T-helper 2 cell (primary cell): ENCODE measurements at regions not wholly inside any gene's neighbourhood (a gene's known extent, or its start where the extent isn't known, plus 50 kb on each side); places are given as distances from the start of the nearest gene placed in this dataset.

ENCODE experiments used
- DNase-seq, 5 experiments: peaks; one replicate each; pipeline versions ENCODE4 v3.0.0 to v3.0.0-alpha.2; 2012 to 2022

DNA sequence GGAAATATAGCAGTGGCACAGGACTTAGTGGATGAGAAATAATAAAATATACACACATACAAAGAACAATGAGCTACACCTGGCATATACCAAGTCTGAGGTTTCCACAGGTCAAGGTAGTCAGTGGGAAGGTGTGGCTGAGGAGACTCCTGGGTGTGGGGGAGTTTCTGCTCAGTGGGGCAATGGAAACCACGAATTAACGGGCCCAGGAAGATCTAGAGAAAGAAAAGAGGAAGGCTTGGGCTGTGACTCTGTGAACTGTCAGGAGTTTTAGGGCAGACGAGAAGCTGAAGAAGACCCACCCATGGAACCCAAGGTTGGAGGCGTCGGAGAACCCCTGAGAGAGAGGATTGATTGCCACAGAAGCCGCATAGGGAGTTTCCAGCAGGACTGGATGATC is 196.5 kb downstream of the HERPUD2 start:
- DNase-seq: no peak

- DNase-seq: no peak
These were observed 199.1 kb downstream of the HERPUD2 start for GRCh38 chr7:35495844-35496243.

DNA sequence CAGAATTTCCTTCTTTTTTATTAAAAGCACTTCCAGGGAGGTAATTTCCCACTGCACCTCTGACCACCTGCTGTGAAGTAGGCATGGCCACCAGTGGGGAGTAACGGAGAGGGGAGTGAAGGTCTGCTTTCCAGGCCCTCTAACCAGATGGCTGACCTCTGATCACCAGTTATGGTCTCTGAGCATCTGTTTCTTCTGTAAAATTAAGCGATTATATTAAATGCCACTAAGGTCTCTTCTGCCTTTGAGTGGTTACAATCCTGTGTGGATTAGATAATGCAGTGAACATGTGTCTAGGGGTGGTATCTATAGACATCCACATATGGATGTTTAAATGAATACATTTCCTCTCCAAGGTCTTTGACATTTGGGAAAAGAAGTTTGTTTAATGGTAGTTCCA is 199.6 kb downstream of the HERPUD2 start:
- no peak for DNase-seq

DNA sequence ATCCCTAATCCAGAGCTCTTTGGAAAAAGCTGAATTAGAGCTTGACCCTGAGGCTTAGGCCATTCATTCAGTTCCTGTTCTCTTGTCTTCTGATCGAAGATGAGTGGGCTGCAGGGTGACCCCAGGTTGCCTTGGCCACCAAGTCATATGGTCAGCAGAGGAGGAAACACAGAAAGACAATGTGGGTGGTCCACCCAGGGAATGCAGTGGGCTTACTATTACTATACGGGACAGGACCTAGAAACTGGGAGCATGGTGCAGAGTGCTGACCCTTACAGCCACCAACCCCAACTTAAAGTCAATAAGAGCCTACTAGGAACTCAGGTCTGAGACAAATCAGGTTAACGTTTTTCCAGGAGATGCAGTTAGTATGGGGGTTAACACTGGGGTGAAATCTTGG is 200.5 kb downstream of the HERPUD2 start:
- no peak for DNase-seq

GRCh38 chr7:35492451-35493175 is 202.3 kb downstream of the HERPUD2 start:
- DNase-seq: no peak

- DNase-seq: no peak
These were observed 203.7 kb downstream of the HERPUD2 start for GRCh38 chr7:35491233-35491632.

- DNase-seq: no peak
These were observed 207.1 kb downstream of the HERPUD2 start for GRCh38 chr7:35487841-35488240.

GRCh38 chr7:35487402-35487801 is 207.5 kb downstream of the HERPUD2 start:
- no peak for DNase-seq

DNA sequence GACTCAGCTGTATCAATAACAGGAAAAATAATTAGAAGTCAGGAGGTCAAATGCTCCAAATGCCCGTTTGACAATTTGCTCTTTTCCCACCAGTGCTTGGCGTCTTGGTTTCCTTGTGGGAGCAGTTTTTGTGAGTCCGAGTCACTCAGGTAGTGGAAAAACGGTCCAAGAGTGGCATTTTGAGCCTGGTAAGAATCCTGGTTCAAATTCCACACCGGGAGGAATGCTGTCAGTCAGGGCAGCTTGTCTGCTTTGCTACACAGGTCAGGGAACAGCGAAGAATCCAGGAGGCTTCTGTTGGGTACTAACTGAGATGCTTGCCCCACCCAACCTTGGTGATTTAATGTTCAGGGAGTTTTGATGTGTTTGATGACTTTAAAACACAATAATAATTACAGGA is 209.5 kb downstream of the HERPUD2 start:
- no peak for DNase-seq

GRCh38 chr7:35483568-35483967 is 211.4 kb downstream of the HERPUD2 start:
- DNase-seq: no peak

DNA sequence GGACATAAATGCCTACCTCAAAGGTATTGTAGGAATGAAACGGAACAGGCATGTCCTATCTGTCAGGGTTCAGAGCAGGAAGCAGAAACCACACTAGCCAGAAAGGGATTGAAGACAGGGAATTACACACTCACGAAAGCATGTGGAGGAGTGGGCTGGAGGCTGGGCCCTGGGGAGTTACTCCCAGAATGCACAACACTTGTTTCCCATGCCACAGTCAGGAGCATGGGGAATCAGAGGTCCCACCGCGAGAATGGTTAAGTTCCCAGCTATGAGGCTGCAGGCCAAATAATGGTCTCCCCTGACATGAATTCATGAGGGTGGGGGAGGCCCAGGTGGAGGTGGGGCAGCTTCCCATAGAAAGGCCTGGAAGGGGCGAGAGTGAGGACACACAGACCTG is 212.7 kb downstream of the HERPUD2 start:
- DNase-seq: no peak

- DNase-seq: no peak
These were observed 214.1 kb downstream of the HERPUD2 start for GRCh38 chr7:35480806-35481205.

DNA sequence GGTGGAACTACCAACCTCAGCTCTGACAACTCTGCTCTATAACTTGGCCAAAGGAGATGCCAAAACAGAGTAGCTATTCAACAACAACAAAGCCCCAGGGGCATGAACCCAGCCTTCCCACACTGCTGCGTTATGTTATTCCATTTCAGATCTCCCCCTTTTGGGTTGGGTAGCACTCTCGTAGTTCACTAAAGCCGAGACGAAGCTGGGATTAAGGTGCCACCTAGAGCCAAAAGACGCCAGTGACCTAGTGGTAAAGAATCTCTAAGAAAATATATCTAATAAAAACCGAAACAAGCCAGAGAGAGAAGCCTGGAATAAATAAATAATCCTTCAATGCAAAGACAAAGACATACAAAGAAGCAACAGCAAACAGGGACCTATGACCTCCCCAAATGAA is 217.3 kb downstream of the HERPUD2 start:
- no peak for DNase-seq

DNA sequence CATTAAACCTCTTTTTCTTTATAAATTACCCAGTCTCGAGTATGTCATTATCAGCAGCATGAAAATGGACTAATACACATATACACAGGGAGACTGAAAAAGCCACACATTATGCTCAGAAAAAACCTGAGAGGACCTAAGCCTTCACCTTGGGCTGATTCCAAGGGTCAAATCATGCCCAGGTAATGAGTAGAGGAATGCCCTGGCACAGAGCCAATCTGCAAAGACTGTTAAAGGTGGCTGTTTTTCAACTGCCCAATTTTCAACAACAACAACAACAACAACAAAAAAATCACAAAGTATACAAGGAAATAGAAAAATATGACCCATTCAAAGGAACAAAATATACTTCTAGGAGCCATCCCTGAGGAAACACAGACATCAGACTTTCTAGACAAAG is 220.2 kb upstream of the TBX20 start:
- no peak for DNase-seq

- DNase-seq: no peak
These were observed 214.7 kb upstream of the TBX20 start for GRCh38 chr7:35468606-35469005.

DNA sequence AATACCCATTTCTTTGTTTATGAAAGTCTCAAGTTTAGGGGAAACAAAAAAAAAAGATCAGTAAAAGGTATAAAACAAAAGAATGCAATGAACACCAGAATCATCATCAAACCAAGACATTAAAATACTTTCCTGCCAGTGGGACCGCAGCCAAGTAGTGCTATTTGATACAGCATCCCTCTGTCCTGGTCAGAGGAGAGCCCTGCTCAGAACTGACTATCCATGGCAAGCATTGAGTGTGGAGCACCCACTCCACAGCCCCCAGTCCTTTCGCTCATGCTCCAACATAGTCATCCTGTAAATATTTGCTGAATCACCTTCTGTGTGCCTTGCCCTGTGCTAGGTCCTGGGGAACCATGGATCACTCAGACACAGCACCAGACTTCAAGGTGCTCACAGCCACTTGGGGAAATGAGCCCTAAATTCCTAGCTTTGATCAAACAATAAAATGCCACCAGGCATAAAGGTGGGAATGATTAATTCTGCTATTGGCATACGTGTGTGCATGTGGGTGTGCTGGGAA is 213.6 kb upstream of the TBX20 start:
- no peak for DNase-seq

- no peak for DNase-seq
These were observed 212.0 kb upstream of the TBX20 start for GRCh38 chr7:35465791-35466336.

DNA sequence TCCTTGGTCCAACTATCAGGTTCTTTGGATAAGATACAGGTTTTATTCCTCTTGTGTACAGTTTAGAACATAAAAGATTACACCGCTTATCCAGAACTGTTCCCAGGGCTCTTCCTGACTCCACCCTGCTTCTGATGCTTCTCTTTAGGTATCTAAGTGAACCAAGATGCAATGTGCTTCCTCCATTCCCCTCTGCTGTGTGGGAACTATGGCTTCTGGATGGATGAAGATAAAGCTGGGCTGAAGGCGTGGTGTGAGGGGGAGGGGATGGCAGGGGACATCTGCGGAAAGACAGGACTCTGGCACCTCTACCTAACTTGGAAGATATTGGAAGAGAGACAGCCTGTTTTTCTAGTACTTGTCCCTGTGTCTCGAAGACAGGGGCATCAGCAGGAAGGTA is 209.9 kb upstream of the TBX20 start:
- DNase-seq: no peak

DNA sequence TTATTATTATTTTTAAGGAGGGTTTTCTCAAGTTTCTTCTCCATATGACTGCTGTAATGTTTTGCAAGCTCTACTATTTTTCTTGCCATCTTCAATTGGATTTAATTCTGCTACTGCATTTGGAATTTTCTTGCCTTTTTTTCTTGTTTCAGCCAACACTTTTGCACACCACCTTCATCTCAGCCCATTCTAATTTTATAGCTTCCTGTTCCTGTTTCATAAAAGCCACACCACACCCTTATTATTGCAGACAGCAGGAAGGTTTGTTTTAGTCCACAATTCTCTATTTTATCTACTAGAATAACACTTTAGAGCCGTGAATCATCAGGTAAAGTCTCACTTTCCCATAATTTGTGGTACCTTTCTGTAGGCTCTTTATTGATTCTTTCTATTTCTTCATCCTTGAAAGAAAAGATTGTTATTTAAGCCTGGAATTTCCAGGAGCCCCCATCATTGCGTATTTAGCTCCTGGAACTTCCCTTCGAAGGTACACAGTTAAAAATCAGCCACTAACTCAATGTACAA is 209.3 kb upstream of the TBX20 start:
- DNase-seq: no peak

- DNase-seq: no peak
These were observed 200.9 kb upstream of the TBX20 start for GRCh38 chr7:35454575-35455385.

DNA sequence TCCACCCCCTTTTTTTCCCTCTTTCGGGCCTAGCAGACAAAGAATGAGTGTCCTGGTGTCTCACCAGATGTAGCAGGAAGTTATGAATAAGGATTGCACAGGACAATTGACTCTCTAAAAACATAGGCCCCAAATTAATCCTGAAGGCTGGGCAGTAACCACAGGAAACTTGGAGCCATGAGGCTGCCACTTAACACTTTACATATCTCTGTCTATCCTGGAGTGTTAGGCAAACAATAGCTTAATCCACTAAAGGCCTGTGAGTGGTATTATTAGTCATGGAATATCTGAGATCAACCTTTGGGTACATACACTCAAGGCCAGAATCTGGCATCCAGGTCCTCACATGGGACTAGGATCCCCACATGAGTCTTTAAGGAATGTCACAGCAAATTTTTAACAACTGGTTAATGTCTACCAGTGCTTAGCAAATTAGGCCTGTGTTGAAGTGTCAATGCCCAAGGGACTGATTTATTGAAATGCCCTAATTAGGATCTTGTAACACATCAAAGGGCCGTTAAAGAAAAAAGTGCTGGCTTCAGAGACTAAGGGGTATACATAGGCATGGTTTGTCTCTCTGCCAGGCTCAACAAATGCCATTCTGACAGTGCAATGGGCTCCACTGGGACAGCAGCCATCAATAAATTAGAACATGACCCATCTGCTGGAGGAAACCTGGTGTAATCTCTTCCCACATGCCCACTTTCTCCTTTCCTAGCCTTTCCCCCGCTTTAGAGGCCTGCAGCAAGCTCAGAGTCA is 196.7 kb upstream of the TBX20 start:
- no peak for DNase-seq

GRCh38 chr7:35448486-35448885 is 194.6 kb upstream of the TBX20 start:
- no peak for DNase-seq

DNA sequence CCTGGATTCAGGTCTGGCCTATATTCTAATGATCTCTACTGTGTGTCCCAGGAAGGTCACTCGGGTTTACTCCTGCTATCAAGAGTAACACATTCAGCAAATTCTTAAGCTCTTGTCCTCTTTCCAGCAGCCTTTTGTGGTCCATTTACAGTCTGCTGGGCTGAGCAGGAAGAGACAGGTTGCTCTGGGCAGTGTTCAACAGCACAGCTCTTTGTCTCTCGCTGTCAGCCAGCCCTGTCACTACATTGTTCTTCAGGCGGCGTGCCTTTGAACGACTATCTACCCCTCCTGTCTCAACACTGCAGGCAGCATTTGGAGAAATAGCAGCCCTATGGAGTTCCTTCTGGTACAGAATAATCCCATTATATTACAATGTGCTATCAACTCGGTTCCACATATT is 192.2 kb upstream of the TBX20 start:
- no peak for DNase-seq
